ENCODE measurements at regions not wholly inside any gene's neighbourhood (a gene's known extent, or its start where the extent isn't known, plus 50 kb on each side); places are given as distances from the start of the nearest gene placed in this dataset.

DNA sequence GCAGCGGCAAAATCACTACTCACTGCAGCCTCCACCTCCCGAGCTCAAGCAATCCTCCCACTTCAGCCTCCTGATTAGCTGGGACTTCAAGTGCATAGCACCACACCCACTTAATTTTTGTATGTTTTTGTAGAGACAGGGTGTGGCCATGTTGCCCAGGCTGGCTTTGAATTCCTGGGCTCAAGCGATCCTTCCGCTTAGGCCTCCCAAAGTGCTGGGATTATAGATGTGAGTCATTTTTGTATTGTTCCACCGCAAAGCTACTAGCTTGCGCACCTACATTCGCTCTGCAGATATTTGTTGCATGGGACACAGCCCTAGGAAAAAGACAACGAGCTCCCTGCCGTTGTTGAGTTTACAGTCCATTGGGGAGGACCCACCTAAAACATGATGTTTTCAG lies 173.5 kb upstream of the AGAP1 start:
- H3K27ac Mint-ChIP-seq (ENCODE audit: low read depth), result no peak overlapping the region
- peaks cover 60% of the 10 kb centered on the region for H3K27me3 Mint-ChIP-seq
- no peaks in the 10 kb centered on the region for H3K36me3 Mint-ChIP-seq (ENCODE audit: insufficient read depth)
- no peak overlapping the region for H3K4me3 Mint-ChIP-seq
- ATAC-seq (replicated peaks; ENCODE audit: extremely low read depth, poor library complexity, severe bottlenecking), result no peak
- H3K4me1 Mint-ChIP-seq, result no peaks in the 10 kb centered on the region
- no peaks in the 10 kb centered on the region for H3K9me3 Mint-ChIP-seq
- DNase-seq (ENCODE audit: low spot score in 2 of 2), result no peak

DNA sequence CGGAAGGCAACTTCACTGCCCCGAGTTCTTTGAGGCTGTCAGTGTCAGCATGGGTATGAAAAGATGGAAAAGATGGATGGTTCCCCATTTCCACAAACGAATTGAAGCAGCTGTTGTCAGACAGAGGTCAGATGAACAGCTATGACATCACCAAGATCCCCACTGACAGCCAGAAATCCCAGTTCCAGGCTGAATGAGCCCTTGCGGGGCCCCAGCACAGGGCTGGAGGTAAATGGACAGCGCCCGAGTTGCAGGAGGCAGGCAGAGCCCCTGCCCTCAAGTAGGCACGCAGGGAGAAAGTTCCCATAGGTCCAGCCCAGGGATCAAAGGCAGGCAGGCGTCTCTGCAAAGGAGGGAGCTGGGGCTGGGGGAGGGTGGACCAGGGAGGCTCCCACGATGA lies 169.5 kb upstream of the AGAP1 start:
- H3K27ac Mint-ChIP-seq (ENCODE audit: low read depth), result no peak overlapping the region
- no peaks in the 10 kb centered on the region for H3K36me3 Mint-ChIP-seq (ENCODE audit: insufficient read depth)
- peaks cover 85% of the 10 kb centered on the region for H3K27me3 Mint-ChIP-seq
- H3K4me1 Mint-ChIP-seq, result no peaks in the 10 kb centered on the region
- DNase-seq (ENCODE audit: low spot score in 2 of 2) (no peak), ATAC-seq (replicated peaks; ENCODE audit: extremely low read depth, poor library complexity, severe bottlenecking) (no peak)
- H3K9me3 Mint-ChIP-seq, result no peaks in the 10 kb centered on the region
- no peak overlapping the region for H3K4me3 Mint-ChIP-seq

DNA sequence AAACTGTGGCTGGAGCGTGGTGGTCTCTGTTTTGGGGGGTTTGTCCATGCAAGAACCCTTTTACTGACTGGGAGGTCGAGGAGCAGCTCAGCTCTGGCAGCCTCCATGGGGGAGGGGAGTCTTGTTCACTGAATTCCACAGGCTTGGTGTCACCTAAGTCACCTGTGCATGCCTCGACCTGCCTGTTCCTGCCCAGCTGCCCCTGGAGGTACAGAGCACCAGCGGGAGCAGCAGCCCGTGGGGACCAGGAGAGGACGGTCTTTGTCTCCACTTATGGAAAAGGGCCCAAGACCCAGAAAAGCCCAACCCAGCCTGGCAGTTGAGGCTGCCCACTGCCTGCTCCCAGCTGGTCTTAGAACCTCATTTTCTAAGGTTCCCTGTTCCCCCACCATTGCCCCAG lies 168.7 kb upstream of the AGAP1 start:
- peaks cover 85% of the 10 kb centered on the region for H3K27me3 Mint-ChIP-seq
- no peaks in the 10 kb centered on the region for H3K9me3 Mint-ChIP-seq
- H3K27ac Mint-ChIP-seq (ENCODE audit: low read depth), result no peak overlapping the region
- DNase-seq (ENCODE audit: low spot score in 2 of 2), result no peak
- H3K36me3 Mint-ChIP-seq (ENCODE audit: insufficient read depth), result no peaks in the 10 kb centered on the region
- no peak overlapping the region for H3K4me3 Mint-ChIP-seq
- H3K4me1 Mint-ChIP-seq, result no peaks in the 10 kb centered on the region
- no peak for ATAC-seq (replicated peaks; ENCODE audit: extremely low read depth, poor library complexity, severe bottlenecking)

DNA sequence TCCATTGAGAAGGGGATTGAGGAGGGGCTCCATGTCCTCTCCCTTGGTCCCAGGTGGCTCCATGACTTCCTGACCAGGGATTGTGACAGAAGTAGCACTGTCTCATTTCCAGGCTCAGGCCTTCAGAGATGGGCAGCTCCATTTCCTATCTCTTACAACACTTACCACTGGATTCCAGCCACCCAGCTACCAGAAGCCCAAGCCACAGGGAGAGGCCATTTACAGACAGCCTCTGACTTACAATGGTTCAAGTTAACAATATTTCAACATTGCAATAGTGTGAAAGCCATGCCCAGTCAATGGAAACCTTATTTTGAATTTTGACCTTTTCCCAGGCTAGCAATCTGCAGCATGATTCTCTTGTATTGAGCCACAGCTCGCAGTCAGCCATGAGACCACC lies 164.9 kb upstream of the AGAP1 start:
- no peak for ATAC-seq (replicated peaks; ENCODE audit: extremely low read depth, poor library complexity, severe bottlenecking)
- no peak overlapping the region for H3K4me3 Mint-ChIP-seq
- H3K4me1 Mint-ChIP-seq, result no peaks in the 10 kb centered on the region
- H3K9me3 Mint-ChIP-seq, result no peaks in the 10 kb centered on the region
- peaks cover 90% of the 10 kb centered on the region for H3K27me3 Mint-ChIP-seq
- no peak overlapping the region for H3K27ac Mint-ChIP-seq (ENCODE audit: low read depth)
- no peaks in the 10 kb centered on the region for H3K36me3 Mint-ChIP-seq (ENCODE audit: insufficient read depth)
- DNase-seq (ENCODE audit: low spot score in 2 of 2), result no peak

DNA sequence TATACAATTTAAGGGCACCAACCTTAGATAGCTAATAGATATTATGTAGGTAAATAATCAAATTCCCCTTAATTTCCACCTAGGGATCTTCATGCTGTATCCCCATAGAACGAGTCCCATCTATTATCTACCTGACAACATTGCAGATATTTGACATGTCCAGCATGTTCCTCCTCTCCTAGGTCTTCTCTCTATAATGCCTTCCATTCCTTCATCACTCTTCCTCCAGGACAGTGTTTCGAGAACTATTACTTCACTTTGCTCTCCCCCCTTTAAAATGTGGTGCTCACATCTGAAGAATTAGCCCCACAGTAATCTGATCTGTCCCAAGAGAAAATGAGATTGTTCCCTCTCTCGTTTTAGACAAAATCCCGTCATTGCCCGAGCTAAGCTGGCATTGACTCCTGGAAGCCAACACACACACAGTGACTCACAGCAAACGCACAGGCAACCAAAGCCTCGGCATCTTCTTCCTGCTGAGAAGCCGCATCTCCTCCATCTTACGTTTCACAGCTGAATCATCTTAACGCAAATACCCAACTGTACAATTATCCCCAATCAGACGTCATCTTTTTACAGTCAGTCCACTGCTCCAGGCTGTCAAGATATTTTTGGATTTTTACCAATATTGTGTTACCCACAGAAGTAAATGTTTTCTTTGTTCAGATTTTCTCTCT lies 162.9 kb upstream of the AGAP1 start:
- Mint-ChIP-seq H3K27me3 (peaks cover 90% of the 10 kb centered on the region), H3K27ac (ENCODE audit: low read depth) (no peak overlapping the region), H3K36me3 (ENCODE audit: insufficient read depth) (no peaks in the 10 kb centered on the region), H3K4me1 (no peaks in the 10 kb centered on the region), H3K9me3 (no peaks in the 10 kb centered on the region), H3K4me3 (no peak overlapping the region)
- ATAC-seq (replicated peaks; ENCODE audit: extremely low read depth, poor library complexity, severe bottlenecking) (no peak), DNase-seq (ENCODE audit: low spot score in 2 of 2) (no peak)

DNA sequence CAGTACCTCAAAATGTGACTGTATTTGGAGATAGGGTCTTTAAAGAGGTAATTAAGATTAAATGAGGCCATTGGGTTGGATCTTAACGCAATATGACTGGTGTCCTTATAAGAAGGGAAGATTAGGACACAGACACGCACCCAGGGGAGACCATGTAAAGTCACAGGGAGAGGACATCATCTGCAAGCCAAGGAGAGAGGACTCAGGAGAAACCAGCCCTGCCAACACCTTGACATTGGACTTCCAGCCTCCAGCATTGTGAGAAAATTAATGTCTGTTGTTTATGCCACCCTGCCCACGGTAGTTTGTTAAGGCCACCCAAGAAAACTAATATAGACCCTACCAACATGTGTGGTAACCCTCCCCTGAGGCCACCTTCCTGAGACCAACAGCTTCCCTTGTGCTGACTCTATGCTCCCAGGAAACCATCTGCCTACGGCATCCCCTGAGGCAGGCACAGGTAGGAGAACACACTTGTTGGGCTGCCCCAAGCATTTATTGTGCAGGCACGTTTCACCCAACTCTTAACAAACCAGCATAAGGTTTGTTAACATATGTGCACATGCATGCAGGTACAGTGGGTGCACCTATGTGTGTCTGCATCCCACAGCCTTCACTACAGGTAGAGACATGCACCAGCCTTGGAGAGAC lies 161.5 kb upstream of the AGAP1 start:
- ATAC-seq (replicated peaks; ENCODE audit: extremely low read depth, poor library complexity, severe bottlenecking), result no peak
- no peak for DNase-seq (ENCODE audit: low spot score in 2 of 2)
- Mint-ChIP-seq H3K9me3 (no peaks in the 10 kb centered on the region), H3K27me3 (peaks cover 87% of the 10 kb centered on the region), H3K4me1 (no peaks in the 10 kb centered on the region), H3K36me3 (ENCODE audit: insufficient read depth) (no peaks in the 10 kb centered on the region), H3K4me3 (no peak overlapping the region), H3K27ac (ENCODE audit: low read depth) (no peak overlapping the region)

DNA sequence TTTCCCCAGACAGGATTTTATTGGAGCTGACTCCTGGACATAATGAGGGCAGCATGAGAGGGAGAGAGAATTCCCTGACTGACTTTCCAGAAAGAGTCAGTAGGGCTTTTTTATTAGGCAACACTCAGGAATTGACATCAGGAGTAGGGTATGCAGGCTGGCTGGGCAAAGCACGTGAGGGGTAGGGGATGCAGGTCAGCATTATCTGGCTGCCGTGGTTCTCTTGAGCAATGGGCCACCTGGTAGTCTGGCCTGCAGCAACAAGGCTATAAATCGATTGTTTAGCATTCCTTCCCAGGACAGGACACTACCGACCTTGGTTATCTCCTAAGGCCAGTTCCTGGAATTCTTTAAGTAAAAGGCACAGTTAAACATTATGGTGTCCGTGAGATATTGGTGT lies 160.8 kb upstream of the AGAP1 start:
- Mint-ChIP-seq H3K4me3 (no peak overlapping the region), H3K4me1 (no peaks in the 10 kb centered on the region)

DNA sequence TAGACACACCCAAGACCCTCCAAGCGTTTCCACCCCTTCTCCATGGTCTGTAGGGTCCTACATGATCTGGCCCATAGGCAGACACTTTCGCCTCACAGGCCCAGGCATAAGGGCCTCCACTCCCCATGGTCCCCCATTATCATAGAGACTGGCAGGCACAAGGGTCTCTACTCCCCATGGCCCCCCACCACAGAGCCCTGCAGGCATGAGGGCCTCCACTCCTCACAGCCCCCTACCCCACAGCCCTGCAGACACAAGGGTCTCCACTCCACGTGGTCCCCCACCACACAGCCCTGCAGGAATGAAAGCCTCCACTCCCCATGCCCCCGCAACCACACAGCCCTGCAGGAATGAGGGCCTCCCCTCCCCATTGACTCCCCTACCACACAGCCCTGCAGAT lies 159.7 kb upstream of the AGAP1 start:
- H3K36me3 Mint-ChIP-seq (ENCODE audit: insufficient read depth), result no peaks in the 10 kb centered on the region
- H3K27me3 Mint-ChIP-seq, result peaks cover 81% of the 10 kb centered on the region
- no peak overlapping the region for H3K4me3 Mint-ChIP-seq
- H3K27ac Mint-ChIP-seq (ENCODE audit: low read depth), result no peak overlapping the region
- ATAC-seq (replicated peaks; ENCODE audit: extremely low read depth, poor library complexity, severe bottlenecking) (no peak), DNase-seq (ENCODE audit: low spot score in 2 of 2) (no peak)
- H3K9me3 Mint-ChIP-seq, result peaks cover 5% of the 10 kb centered on the region
- no peaks in the 10 kb centered on the region for H3K4me1 Mint-ChIP-seq

More for the DNA sequence above, 160.8 kb upstream of the AGAP1 start:
- ATAC-seq (replicated peaks; ENCODE audit: extremely low read depth, poor library complexity, severe bottlenecking), result no peak
- Mint-ChIP-seq H3K36me3 (ENCODE audit: insufficient read depth) (no peaks in the 10 kb centered on the region), H3K27me3 (peaks cover 87% of the 10 kb centered on the region), H3K27ac (ENCODE audit: low read depth) (no peak overlapping the region), H3K9me3 (peaks cover 5% of the 10 kb centered on the region)
- DNase-seq (ENCODE audit: low spot score in 2 of 2), result no peak

DNA sequence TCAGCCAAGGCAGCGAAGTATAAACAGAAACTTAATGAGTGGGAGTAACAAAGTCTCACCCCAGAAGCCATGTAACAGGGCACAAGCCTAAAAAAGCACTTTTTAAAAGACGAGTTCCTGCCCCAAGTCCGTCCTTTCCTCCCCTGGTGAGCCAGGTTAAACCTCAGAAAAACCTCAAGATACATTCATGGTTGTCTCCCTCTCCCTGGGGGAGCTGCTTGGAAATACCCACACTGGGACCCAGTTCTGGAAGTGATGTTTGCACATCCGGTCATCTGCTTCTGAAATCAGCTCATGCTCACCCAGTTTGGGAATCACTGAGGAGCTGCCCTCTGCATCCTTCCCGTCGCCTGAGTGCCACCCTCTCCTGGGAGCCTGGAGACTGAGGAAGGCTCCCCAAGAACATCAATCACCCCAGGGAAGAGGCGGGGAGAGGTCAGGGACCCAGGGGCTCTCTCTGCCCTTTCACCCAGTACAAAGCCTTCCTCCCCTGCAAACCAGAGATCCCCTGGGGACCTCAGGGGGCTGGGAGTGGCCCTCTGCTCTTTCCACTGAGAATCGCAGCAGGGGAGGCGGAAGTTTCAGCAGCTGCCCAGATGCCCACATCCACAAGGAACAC lies 150.6 kb upstream of the AGAP1 start:
- Mint-ChIP-seq H3K27ac (ENCODE audit: low read depth) (no peak overlapping the region), H3K4me3 (no peak overlapping the region), H3K27me3 (peaks cover 15% of the 10 kb centered on the region), H3K9me3 (no peaks in the 10 kb centered on the region), H3K4me1 (no peaks in the 10 kb centered on the region), H3K36me3 (ENCODE audit: insufficient read depth) (peaks cover 2% of the 10 kb centered on the region)
- DNase-seq (ENCODE audit: low spot score in 2 of 2), result no peak
- ATAC-seq (replicated peaks; ENCODE audit: extremely low read depth, poor library complexity, severe bottlenecking), result no peak

DNA sequence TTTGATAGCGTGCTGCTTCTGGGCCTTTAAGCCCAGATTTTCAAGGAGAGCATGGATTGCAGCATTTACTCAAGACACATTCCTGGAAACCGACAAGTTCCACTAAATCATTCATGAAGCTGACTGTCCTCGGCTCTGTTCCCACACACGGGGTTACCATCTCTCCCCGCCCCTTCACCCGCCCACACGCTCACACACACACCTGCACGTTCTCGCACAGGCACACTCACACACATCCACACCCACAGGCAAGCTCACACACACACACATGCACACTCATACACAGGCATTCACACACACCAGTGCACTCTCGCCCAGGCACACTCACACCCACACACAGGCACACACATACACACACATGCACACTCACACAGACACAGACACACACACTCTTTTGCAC lies 150.0 kb upstream of the AGAP1 start:
- Mint-ChIP-seq H3K36me3 (ENCODE audit: insufficient read depth) (peaks cover 2% of the 10 kb centered on the region), H3K27me3 (peaks cover 13% of the 10 kb centered on the region), H3K27ac (ENCODE audit: low read depth) (no peak overlapping the region), H3K4me1 (no peaks in the 10 kb centered on the region), H3K4me3 (no peak overlapping the region), H3K9me3 (no peaks in the 10 kb centered on the region)
- DNase-seq (ENCODE audit: low spot score in 2 of 2) (no peak), ATAC-seq (replicated peaks; ENCODE audit: extremely low read depth, poor library complexity, severe bottlenecking) (no peak)

DNA sequence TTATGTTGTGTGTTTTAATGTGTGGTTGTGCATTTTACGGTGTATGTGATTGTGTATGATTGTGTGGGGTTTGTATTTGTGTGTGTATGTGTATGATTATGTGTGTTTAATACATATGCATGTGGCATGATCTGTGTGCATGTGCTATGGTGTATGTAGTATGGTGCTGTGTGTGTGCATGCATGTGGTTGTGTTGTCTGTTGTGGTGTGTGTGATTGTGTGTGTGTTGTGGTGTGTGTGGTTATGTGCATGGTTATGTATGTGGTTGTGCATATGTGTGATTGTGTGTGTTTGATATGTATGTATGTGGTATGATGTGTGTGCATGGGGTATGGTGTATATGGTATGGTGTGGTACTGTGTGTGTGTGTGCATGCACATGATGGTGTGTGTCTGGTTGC lies 148.1 kb upstream of the AGAP1 start:
- peaks cover 4% of the 10 kb centered on the region for H3K36me3 Mint-ChIP-seq (ENCODE audit: insufficient read depth)
- H3K4me3 Mint-ChIP-seq, result no peak overlapping the region
- ATAC-seq (replicated peaks; ENCODE audit: extremely low read depth, poor library complexity, severe bottlenecking) (no peak), DNase-seq (ENCODE audit: low spot score in 2 of 2) (no peak)
- H3K27ac Mint-ChIP-seq (ENCODE audit: low read depth), result no peak overlapping the region
- H3K4me1 Mint-ChIP-seq, result no peaks in the 10 kb centered on the region
- H3K27me3 Mint-ChIP-seq, result peaks cover 31% of the 10 kb centered on the region
- H3K9me3 Mint-ChIP-seq, result no peaks in the 10 kb centered on the region

DNA sequence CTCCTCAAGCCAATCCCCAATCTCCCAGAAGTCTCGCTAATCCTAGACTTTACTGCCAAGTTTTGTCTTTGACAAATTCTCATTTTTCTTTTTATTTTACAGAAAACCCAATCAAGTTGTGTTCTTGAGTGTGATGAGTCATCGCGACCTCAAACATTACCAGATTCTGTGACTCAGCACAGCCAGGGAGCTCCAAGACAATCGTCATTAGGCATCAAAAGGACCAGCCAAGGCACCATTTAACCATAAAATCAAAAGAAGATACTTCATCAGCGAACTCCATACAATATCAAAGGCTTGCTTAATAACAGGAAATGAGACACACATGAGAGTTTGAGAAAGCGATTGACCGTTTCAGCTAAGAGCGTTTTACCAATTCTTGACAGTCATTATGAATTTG lies 146.2 kb upstream of the AGAP1 start:
- Mint-ChIP-seq H3K27me3 (peaks cover 42% of the 10 kb centered on the region), H3K4me1 (no peaks in the 10 kb centered on the region), H3K36me3 (ENCODE audit: insufficient read depth) (peaks cover 4% of the 10 kb centered on the region), H3K9me3 (no peaks in the 10 kb centered on the region), H3K27ac (ENCODE audit: low read depth) (no peak overlapping the region), H3K4me3 (no peak overlapping the region)
- no peak for ATAC-seq (replicated peaks; ENCODE audit: extremely low read depth, poor library complexity, severe bottlenecking)
- no peak for DNase-seq (ENCODE audit: low spot score in 2 of 2)

DNA sequence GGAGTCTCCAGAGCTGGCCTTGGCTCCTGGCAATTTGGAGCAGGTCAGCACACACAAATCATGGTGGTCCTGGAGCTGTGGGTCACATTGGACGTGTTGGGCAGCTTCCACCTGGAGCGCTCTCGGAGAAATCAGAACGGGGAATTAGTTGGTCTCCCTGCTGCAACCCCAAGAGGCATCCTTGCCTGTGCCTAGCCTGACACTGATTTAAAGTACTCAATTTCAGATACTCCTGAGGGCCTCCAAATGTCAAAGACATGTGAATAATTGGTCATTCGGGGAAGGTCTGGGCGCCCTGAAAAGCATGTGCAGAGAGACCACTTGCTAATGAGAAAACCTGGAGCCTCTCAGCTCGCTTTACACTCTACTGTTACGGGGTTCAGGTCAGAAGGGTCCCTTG lies 145.5 kb upstream of the AGAP1 start:
- Mint-ChIP-seq H3K27ac (ENCODE audit: low read depth) (no peak overlapping the region), H3K4me1 (no peaks in the 10 kb centered on the region), H3K9me3 (no peaks in the 10 kb centered on the region), H3K4me3 (no peak overlapping the region), H3K36me3 (ENCODE audit: insufficient read depth) (peaks cover 4% of the 10 kb centered on the region), H3K27me3 (peaks cover 49% of the 10 kb centered on the region)
- no peak for ATAC-seq (replicated peaks; ENCODE audit: extremely low read depth, poor library complexity, severe bottlenecking)
- no peak for DNase-seq (ENCODE audit: low spot score in 2 of 2)
